HG03439 (cell line): ENCODE measurements at regions not wholly inside any gene's neighbourhood (a gene's known extent, or its start where the extent isn't known, plus 50 kb on each side); places are given as distances from the start of the nearest gene placed in this dataset.

Source experiments
- ATAC-seq: cut with Tn5 transposase; IDR thresholded peaks from one replicate; pipeline ENCODE4 v1.9.1; 2021; ENCODE audit warnings: mild to moderate bottlenecking, moderate library complexity; ENCODE audit not compliant: unreplicated experiment

DNA sequence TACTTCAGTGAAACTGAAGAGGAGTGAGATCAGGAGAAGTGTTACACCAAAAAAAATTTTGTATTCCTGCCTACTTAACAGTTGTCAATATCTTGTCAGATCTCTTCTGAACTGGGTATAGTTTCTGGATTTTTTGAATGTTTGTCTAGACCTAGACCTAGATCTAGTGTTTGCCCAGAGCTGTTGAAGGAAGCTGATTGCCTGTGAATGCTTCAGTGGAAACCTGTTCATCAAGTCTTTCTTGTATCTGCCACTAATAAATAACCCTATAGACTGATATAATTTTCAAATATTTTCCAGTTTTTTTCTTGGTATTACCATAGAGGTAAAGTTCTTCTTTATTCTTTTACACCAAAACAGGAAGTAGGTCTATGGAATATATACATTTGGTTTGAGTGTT lies 781.5 kb upstream of the FBXO33 start:
- ATAC-seq: no peak

DNA sequence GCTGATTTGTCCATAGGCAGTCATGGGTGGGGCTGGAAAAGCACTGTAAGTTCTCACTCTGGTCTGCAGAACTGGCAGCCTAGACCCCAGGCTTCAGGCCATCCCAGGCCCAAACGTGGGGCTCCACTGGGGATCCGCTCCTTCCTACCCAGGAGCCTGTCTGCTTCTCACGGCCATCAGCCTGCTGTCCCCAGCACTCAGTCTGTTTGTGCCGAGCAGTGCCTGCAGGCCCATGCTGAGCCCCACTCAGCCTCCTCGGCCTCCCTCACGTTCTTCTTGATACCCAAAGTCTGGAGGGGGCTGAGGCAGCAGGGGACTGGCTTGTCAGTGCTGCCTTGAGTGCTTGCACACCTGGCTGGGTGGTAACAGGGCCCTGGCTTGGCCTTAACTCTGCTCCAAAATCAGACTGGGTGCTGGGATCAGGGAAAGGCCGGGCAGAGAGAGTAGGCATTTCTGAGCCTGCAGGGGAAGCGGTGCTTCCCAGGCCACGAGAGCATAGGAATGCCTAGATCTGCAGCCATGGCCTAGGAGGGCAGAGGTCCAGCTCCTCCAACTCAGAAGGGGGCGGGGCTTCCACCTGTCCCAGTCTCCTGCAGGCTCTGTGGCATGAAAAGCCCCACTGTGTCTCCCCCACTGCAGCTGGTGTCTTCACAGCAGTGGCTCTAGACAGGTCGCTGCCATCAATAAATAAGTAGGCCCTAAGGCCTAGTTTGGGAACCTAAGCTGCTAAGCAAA lies 772.4 kb upstream of the FBXO33 start:
- ATAC-seq: no peak

DNA sequence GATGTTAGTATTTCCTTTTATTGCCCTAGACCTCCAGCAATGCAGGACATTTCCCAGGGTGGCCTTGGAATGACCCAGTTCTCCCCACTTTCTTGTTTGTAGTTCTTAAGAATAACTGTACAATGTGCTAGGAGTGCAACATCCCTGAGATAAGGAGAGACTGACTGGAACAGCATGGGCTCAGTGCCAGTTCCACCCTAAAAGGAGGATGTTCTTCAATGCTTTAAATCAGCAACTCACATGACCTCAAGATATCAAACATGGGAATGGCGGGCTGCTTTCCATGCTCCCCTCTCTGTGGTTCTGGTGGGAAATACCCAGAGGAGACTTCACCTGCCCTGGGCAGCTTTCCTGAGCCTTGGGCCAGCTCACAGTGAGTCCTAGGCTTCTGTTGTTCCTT lies 766.9 kb upstream of the FBXO33 start:
- no peak for ATAC-seq

DNA sequence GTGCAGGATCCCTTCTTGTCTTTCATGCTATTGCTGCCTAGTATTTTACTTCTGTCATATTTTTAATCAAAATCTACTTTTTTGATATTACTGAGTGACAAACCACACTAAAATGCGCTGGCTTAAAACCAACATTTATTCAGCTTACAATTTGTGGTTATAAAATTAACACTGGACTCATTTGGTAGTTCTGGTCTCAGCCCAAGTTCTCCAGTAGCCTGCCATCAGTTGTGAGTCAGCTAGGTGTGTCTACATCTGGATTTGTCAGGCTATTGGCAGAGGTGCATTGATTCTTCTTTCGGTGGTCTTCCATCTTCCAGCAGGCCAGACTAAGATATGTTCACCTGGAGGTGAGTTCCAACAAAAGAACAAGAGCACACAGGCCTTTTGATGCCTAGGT lies 765.1 kb upstream of the FBXO33 start:
- no peak for ATAC-seq

DNA sequence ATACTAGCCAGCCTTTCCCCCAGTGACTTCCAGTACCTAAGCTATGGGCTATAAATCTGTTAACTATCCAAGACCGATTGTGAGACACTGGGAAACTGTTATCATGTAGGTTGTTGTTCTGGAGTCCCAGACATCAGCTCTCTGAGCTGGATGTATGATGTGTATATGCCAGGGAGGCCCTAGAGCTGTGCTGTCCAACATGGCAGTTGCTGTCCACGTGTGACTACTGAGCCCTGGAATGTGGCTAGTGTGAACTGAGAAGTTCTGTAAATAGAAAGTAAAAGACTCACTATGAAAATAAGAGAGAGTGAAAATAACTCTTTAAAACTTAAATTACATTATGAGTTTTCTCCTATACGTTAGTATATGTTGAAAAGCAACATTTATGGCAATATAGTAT lies 755.8 kb upstream of the FBXO33 start:
- ATAC-seq: no peak

DNA sequence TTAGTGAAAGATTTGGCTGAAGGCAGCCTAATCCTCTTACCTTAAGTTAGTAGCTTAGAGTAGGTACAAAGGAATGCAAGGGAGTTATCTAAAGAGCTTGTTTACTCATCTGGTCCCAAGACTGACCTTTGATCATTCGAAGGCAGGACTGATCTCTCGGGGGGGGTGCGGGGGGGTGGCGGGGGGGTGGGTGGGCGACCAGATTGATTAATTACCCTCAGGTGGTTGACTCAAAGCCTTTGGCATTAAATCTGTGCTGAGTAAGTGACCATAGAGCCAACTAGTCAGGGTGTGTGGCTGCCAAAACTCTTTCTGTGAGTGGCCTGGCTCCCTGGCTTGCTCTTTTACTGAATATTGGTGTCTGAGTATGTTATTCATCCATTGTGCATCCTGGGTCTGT lies 731.9 kb upstream of the FBXO33 start:
- no peak for ATAC-seq

DNA sequence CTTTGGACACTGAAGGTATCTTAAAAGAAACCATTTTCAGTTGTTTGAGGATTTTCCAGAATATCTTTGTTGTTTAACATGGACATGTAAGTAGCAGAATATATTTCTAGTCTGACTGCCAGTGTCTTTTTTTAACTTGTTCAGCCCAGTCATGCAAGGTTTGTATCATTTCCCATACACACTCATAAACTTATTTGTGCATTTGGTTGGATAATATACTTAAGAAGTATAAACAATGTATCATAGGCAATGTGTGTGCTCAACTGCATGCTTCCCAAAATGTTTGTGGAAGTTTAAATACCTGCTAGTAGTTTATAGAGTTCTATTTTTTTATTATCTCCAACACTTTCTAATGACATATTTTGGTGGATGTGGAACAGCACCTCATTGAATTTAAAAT lies 707.4 kb upstream of the FBXO33 start:
- ATAC-seq: no peak

DNA sequence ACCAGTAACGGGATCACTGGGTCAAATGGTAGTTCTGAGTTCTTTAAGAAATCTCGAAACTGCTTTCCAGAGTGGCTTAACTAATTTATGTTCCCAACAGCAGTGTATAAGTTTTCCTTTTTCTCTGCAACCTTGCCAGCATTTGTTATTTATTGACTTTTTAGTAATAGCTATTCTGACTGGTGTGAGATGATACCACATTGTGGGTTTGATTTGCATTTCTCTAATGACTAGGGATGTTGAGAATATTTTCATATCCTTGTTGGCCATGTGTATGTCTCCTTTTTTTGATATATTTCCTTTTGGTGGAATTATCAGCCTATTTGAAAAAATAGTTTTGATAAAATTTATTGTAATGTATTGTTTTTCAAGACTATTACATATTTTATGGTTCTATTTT lies 701.2 kb upstream of the FBXO33 start:
- ATAC-seq: no peak

DNA sequence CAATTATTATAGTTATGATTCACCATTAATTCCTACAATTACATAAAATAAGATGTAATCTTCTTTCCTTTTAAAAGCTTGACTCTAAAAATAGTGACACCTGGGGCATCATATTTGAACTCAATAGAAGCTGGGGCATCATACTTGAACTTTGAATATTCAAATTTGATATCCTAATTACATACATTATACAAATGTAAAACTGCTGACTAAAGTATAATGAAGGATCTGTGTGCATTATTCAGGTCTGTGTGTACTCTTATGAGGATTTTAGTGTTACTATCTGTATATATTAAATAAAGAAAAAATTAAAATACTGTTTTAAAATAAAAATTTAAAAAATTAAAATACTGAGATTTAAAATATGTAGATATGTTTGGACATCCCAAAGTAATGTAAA lies 696.9 kb upstream of the FBXO33 start:
- no peak for ATAC-seq

DNA sequence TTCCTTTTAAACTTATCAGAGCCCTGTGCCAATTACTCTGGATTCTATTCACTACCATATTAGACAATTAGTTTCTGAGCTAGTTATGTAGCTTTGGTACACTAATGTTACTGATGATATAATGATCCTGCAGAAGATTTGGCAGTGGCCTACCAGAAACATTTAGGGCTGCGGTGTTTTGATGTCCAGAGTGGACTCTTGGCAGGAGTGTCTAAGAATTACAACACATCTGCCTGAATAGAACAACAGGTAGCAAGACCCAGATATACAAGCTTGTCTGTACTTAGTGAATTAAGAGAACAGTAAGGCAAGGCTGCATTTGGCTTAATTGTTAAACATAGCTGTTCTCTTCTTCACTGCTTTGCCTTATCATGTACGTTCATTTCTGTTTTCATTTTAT lies 691.6 kb upstream of the FBXO33 start:
- no peak for ATAC-seq

DNA sequence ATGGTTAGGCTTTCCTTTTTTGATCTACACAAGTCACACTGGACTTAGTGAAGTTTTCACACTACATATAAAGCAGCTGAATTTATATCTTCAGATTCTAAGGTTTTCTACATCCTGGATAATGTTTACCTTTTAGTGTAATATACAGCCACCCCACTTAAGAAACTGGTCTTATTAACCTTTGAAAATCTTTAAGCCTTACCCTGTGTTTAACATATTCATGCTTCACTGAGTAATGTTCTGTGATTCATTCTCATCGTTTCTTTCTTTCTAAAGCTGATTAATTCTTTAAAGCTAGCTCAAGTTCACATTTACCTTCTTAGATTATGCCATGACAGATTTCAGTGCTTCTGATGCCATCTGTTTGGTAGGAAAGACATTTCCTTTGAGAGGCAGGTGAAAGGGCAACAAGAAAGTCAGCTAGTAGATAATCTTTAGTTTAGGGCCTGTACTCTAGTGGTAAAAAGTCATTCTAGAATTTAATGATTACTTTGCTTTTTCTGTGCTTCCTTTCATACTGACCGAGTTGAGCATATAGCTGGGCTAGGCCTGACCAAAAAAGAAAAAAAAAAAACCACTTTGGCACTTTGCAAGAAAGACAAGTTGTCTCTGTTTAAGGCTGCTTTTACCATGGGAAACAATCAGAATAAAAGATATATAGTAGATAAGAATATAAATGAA lies 690.9 kb upstream of the FBXO33 start:
- ATAC-seq: no peak

DNA sequence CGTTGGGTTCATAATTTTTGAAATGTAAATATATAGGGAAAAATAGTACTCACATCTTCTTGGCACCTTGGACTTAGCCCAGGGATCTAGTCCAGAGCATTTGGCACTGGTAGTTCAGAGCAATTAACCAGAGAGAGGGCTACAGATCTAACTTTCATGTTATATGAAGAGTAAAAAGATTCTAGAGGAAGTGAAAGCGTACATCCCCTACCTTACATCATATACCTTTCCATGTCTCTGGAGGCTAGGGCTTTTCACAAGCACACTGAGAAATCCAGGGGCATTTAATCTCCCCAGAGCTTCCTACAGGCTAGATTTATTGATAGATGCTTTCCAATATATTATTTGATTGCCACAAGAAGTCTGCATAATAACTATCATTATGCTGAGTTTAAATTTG lies 687.5 kb upstream of the FBXO33 start:
- ATAC-seq: no peak

DNA sequence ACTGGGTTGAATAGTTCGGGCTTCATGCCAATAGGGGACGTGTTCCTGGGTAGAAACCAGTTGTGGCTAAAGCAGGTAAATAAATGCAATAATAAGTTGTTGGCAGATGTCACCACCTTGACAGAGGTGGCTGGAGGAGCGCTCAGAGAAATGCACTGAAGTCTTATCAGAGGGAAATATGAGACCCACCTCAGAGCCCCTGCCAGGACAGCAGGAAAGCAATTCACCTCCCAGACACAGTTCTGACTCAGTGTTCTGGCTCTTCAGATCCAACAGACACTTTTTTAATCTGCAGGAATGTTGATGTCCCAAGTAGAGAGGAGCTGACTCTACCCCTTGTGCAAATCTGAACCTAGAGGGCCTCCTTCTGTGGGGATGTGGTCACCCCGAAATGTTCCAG lies 687.1 kb upstream of the FBXO33 start:
- no peak for ATAC-seq

DNA sequence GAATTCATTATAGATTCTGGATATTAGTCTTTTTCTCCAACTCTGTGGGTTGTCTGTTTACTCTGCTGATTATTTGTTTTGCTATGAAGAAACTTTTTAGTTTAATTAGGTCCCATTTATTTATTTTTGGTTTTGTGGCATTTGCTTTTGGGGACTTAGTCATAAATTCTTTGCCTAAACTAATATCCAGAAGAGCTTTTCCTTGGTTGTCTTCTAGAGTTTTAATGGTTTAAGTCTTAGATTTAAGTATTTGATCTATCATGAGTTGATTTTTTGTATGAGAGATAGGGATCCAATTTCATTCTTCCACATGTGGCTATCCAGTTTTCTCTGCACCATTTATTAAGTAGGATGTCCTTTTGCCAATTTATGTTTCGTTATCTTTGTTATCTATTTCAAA lies 683.4 kb upstream of the FBXO33 start:
- ATAC-seq: no peak

DNA sequence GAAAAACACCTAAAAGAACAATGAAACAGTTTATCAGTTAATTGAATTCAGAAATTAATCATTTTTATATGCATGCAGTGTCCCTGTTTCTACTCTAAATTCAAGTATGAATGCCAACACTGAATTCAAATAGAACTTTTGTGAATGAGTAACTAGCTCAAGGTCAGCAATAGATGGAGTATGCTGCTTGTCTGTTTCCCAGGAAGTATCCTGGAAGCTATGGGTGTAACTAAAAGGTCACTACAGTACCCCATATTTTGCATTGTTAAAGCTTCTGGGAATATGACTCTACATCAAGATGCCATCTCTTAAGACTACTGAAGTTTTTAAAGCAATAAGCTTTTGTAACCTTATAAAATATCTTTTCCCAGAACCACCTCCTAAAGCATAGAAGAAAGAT lies 681.4 kb upstream of the FBXO33 start:
- ATAC-seq: no peak

DNA sequence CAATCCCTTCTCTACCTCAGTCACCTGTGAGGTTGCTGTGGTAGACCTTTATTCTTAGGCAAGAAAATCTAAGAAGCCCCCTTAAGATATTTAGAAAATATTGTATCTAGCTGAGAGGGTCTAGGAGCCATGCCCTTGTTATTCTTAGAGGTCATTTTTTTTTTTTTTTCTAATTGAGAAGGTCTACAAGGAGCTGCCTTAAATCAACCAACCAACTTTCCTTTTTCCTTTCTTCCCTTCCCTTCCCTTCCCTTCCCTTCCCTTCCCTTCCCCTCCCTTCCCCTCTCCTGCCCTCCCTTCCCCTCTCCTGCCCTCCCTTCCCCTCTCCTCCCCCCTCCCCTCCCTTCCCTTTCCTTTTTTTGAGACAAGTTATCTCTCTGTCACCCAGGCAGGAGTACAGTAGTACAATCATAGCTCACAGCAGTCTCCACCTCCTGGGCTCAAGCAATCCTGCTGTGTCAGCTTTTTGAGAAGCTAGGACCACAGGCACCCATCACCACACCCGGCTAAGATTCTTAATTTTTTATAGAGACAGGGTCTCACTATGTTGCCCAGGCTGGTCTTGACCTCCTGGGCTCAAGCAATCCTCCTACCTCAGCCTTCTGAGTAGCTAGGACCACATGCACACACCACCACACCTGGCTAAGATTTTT lies 668.4 kb upstream of the FBXO33 start:
- ATAC-seq: no peak

DNA sequence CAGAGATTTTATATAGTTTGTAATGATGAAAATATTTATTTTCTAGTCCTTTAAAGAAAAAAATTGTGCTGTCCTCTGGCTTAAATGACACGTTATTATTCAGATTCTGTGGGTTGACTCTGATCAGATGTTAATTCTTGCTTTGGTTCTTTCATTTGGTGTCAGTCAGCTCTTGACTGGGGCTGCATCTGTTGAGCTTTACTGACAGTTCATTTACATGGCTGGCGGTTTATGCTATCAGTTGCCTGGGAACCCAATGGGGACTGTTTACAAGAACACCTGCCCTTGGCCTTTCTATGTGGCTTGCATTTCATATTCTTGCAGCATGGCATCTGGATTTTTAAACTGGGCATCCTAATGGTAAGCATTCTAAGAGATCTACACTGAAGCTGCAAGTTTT lies 667.1 kb upstream of the FBXO33 start:
- ATAC-seq: no peak

DNA sequence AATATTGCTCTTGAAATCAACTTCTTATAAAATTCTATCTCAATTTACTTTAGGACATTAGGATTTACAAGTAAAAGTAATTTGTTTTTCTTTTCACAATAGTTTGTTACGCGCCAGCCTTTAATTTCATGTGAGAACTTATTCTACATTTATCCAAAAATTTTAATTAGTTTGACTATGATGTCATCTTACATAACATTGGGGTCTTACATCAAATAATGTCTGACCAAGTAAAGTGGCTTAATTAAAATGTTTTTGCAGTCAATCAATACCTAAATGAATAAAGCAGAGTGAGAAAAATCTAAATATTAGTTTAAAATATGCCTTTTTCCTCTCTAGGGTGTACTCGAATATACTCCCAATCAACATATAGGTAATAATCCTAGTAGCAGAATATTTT lies 666.2 kb upstream of the FBXO33 start:
- ATAC-seq: no peak

DNA sequence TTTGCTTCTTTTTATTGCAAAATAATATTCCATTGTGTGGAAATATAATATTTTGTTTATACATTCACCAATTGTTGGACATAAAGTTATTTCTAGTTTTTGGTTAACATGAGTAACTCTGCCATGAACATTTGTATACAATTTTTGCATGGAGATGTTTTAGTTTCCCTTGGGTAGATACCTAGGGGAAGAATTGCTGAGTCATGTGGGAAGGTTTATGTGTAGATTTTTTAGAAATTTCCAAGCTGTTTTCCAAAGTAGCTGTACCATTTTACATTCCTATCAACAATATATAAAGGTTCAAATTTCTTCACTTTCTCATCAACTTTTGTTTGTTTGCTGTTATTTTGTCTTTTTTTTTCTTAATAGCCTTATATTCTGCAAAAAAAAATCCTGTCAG lies 664.7 kb upstream of the FBXO33 start:
- no peak for ATAC-seq

DNA sequence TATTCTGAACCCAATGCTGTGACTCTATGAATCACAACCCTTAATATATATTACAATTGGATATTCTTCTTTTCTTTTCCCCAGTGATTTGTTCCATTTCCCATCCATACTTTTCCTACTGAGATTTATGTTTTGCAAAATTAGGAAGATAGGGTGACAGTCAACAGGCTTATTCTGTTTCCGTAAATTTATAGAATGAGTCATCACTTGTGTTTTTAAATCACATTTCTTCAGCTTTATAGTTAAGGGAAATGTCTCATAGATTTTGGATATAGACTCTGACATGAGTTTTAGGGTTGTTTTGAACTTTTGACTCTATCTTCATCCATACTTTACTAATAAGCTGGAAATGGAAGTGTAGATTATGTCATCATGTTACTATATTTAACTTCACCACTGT lies 661.6 kb upstream of the FBXO33 start:
- ATAC-seq: no peak

DNA sequence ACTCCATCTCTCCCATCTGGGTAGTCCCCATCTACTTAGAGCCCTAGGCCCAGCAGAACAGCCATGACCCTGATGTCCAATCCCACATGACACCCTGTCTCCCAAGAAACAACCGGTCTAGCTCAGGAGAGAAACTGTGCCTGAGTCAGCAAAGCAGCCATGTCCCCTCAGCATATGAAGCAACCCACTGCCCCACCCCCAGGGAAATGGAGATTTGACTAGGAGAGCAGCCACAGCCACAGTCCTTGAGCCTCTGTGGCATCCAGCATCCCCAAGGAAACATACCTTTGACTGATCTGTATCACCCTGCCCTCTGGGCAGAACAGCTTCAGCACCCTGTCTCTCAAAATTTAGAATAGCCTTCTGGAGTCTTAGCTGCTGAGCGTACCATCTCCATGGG lies 641.9 kb upstream of the FBXO33 start:
- no peak for ATAC-seq

DNA sequence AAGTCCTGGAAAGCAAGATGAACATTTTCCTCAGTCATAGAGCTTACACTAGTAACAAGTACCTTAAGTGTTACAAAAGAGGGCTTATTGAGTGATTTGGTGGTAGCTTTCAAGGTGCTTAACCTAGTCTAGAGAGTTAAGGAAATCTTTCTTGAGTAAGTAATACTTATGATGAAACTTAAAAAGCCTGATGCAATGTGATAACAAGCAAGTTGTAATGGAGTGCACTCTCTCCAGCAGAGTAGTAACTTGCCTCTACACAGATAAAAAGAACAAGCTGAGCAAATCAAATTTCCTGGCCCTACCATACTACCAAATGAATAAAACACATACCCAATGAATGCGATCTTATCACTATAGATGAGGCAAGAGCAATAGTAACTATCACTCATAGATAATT lies 639.9 kb upstream of the FBXO33 start:
- no peak for ATAC-seq
